ENCODE measurements at regions not wholly inside any gene's neighbourhood (a gene's known extent, or its start where the extent isn't known, plus 50 kb on each side); places are given as distances from the start of the nearest gene placed in this dataset.

DNA sequence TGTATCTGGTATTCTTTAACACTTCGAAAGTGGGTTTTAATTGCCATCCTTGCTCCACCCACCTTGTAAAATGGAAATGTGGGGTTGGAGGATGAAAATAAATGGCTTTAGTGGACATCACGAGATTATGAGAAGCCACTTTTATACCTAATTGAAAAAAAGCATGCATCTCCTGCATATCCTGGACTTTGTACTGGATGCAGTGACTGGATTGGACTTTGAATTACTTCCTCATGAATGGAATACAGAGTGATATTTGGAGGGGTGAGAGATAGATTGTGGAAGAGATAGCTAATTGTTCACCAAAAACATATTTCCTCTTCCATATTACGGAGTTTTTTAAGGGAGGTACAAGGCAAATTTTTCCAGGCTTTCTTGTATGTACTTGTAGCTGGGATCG, 813.0 kb downstream of the TENT5A start:
- Histone ChIP-seq H3K9ac (ENCODE audit: low read length) (no peak overlapping the region), H4K20me1 (ENCODE audit: insufficient read depth) (no peaks in the 10 kb centered on the region), H3K9me3 (ENCODE audit: low read length) (no peaks in the 10 kb centered on the region), H3K4me2 (ENCODE audit: low read length) (no peak overlapping the region), H3K79me2 (replicated peaks; ENCODE audit: insufficient read depth, low read length) (no peaks in the 10 kb centered on the region), H2AFZ (ENCODE audit: low read depth, low read length) (no peak overlapping the region), H3K4me3 (ENCODE audit: low read length) (no peak overlapping the region), H3K27ac (ENCODE audit: low read length) (no peak overlapping the region), H3K9me2 (ENCODE audit: insufficient read depth, low read length) (no peaks in the 10 kb centered on the region), H3F3A (ENCODE audit: insufficient read depth, low read length, poor library complexity, severe bottlenecking) (no peaks in the 10 kb centered on the region), H3K27me3 (ENCODE audit: insufficient read depth, low read depth, low read length) (no peaks in the 10 kb centered on the region), H3K36me3 (ENCODE audit: insufficient read depth, low read length) (no peaks in the 10 kb centered on the region)
- TF ChIP-seq, protein P1, sequence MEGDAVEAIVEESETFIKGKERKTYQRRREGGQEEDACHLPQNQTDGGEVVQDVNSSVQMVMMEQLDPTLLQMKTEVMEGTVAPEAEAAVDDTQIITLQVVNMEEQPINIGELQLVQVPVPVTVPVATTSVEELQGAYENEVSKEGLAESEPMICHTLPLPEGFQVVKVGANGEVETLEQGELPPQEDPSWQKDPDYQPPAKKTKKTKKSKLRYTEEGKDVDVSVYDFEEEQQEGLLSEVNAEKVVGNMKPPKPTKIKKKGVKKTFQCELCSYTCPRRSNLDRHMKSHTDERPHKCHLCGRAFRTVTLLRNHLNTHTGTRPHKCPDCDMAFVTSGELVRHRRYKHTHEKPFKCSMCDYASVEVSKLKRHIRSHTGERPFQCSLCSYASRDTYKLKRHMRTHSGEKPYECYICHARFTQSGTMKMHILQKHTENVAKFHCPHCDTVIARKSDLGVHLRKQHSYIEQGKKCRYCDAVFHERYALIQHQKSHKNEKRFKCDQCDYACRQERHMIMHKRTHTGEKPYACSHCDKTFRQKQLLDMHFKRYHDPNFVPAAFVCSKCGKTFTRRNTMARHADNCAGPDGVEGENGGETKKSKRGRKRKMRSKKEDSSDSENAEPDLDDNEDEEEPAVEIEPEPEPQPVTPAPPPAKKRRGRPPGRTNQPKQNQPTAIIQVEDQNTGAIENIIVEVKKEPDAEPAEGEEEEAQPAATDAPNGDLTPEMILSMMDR (IDR thresholded peaks at IDR 0.05; ENCODE audit: poor library complexity, severe bottlenecking) = no peak
- TF ChIP-seq EP300 (conservative IDR thresholded peaks at IDR 0.05; ENCODE audit: poor library complexity, severe bottlenecking) (no peak), POLR2AphosphoS5 (IDR thresholded peaks at IDR 0.05) (no peak), TAF1 (IDR thresholded peaks at IDR 0.05; ENCODE audit: low read depth) (no peak), SMC3 (conservative IDR thresholded peaks at IDR 0.05; ENCODE audit: poor library complexity) (no peak), RAD21 (conservative IDR thresholded peaks at IDR 0.05) (no peak), MXI1 (conservative IDR thresholded peaks at IDR 0.05; ENCODE audit: poor library complexity, severe bottlenecking) (no peak), EZH2 (IDR thresholded peaks at IDR 0.05; ENCODE audit: borderline replicate concordance, insufficient read depth, low read length, poor library complexity, severe bottlenecking) (no peak)

DNA sequence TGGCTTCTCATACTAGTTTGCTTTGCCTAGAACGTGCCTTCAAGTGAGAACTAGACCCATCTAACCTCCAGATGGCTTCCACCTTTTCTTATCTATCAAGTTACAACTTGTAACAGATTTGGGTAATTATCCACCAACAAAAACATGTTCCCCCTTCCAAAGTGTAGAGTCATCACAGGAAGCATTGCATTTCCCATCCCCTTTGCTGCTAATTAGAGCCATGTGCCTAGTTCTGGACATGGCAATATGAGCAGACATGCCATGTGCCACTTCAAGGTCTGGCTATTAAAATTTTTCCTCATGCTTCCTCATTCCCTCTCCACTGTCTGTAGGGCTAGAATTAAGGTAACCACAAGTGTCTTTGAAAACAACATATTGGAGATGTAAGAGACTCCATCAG, 814.4 kb downstream of the TENT5A start:
- H3K9ac ChIP-seq (ENCODE audit: low read length) = no peak overlapping the region
- H3K9me2 ChIP-seq (ENCODE audit: insufficient read depth, low read length) = no peaks in the 10 kb centered on the region
- no peaks in the 10 kb centered on the region for H3K9me3 ChIP-seq (ENCODE audit: low read length)
- TF ChIP-seq EP300 (conservative IDR thresholded peaks at IDR 0.05; ENCODE audit: poor library complexity, severe bottlenecking) = no peak
- TF ChIP-seq, protein P2, sequence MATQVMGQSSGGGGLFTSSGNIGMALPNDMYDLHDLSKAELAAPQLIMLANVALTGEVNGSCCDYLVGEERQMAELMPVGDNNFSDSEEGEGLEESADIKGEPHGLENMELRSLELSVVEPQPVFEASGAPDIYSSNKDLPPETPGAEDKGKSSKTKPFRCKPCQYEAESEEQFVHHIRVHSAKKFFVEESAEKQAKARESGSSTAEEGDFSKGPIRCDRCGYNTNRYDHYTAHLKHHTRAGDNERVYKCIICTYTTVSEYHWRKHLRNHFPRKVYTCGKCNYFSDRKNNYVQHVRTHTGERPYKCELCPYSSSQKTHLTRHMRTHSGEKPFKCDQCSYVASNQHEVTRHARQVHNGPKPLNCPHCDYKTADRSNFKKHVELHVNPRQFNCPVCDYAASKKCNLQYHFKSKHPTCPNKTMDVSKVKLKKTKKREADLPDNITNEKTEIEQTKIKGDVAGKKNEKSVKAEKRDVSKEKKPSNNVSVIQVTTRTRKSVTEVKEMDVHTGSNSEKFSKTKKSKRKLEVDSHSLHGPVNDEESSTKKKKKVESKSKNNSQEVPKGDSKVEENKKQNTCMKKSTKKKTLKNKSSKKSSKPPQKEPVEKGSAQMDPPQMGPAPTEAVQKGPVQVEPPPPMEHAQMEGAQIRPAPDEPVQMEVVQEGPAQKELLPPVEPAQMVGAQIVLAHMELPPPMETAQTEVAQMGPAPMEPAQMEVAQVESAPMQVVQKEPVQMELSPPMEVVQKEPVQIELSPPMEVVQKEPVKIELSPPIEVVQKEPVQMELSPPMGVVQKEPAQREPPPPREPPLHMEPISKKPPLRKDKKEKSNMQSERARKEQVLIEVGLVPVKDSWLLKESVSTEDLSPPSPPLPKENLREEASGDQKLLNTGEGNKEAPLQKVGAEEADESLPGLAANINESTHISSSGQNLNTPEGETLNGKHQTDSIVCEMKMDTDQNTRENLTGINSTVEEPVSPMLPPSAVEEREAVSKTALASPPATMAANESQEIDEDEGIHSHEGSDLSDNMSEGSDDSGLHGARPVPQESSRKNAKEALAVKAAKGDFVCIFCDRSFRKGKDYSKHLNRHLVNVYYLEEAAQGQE (IDR thresholded peaks at IDR 0.05; ENCODE audit: borderline replicate concordance) = no peak
- TF ChIP-seq RAD21 (conservative IDR thresholded peaks at IDR 0.05) = no peak
- H2AFZ ChIP-seq (ENCODE audit: low read depth, low read length) = no peak overlapping the region
- H3K27ac ChIP-seq (ENCODE audit: low read length) = no peak overlapping the region
- no peaks in the 10 kb centered on the region for H3K36me3 ChIP-seq (ENCODE audit: insufficient read depth, low read length)
- no peak overlapping the region for H3K4me3 ChIP-seq (ENCODE audit: low read length)
- no peaks in the 10 kb centered on the region for H3K27me3 ChIP-seq (ENCODE audit: insufficient read depth, low read depth, low read length)
- H3F3A ChIP-seq (ENCODE audit: insufficient read depth, low read length, poor library complexity, severe bottlenecking) = no peaks in the 10 kb centered on the region
- no peaks in the 10 kb centered on the region for H4K20me1 ChIP-seq (ENCODE audit: insufficient read depth)
- H3K4me2 ChIP-seq (ENCODE audit: low read length) = no peak overlapping the region
- no peaks in the 10 kb centered on the region for H3K79me2 ChIP-seq (replicated peaks; ENCODE audit: insufficient read depth, low read length)

DNA sequence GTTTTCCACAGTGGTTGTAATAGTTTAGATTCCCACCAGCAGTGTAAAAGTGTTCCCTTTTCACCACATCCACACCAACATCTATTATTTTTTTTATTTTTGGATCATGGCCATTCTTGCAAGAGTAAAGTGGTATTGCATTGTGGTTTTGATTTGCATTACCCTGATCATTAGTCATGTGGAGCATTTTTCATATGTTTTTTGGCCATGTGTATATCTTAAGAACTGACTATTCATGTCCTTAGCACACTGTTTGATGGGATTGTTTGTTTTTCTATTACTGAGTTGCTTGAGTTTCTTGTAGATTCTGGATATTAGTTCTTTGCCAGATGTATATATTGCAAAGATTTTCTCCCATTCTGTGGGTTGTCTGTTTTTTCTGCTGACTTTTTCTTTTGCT, 820.1 kb downstream of the TENT5A start:
- no peak overlapping the region for H2AFZ ChIP-seq (ENCODE audit: low read depth, low read length)
- H3K27me3 ChIP-seq (ENCODE audit: insufficient read depth, low read depth, low read length) = no peaks in the 10 kb centered on the region
- H3K79me2 ChIP-seq (replicated peaks; ENCODE audit: insufficient read depth, low read length) = no peaks in the 10 kb centered on the region
- no peak overlapping the region for H3K9ac ChIP-seq (ENCODE audit: low read length)
- TF ChIP-seq POLR2AphosphoS5 (IDR thresholded peaks at IDR 0.05) = no peak
- TF ChIP-seq, protein P1 (IDR thresholded peaks at IDR 0.05; ENCODE audit: poor library complexity, severe bottlenecking) = no peak
- TF ChIP-seq, protein P2 (IDR thresholded peaks at IDR 0.05; ENCODE audit: borderline replicate concordance) = no peak
- TF ChIP-seq TAF1 (IDR thresholded peaks at IDR 0.05; ENCODE audit: low read depth) = no peak
- no peak overlapping the region for H3K4me3 ChIP-seq (ENCODE audit: low read length)
- no peaks in the 10 kb centered on the region for H3K9me3 ChIP-seq (ENCODE audit: low read length)
- H3K36me3 ChIP-seq (ENCODE audit: insufficient read depth, low read length) = no peaks in the 10 kb centered on the region
- no peak overlapping the region for H3K27ac ChIP-seq (ENCODE audit: low read length)
- H4K20me1 ChIP-seq (ENCODE audit: insufficient read depth) = no peaks in the 10 kb centered on the region
- no peaks in the 10 kb centered on the region for H3K9me2 ChIP-seq (ENCODE audit: insufficient read depth, low read length)
- H3K4me2 ChIP-seq (ENCODE audit: low read length) = no peak overlapping the region
- no peaks in the 10 kb centered on the region for H3F3A ChIP-seq (ENCODE audit: insufficient read depth, low read length, poor library complexity, severe bottlenecking)
